ENCODE measurements at regions not wholly inside any gene's neighbourhood (a gene's known extent, or its start where the extent isn't known, plus 50 kb on each side); places are given as distances from the start of the nearest gene placed in this dataset.

GRCh38 chr2:19685731-19686130 is 216.1 kb downstream of the TTC32 start:
- no peak overlapping the region for H3K4me3 ChIP-seq (ENCODE audit: low read depth, low read length)
- TF ChIP-seq CTCF (IDR thresholded peaks at IDR 0.05; ENCODE audit: insufficient read depth, low read depth, low read length), result no peak
- no peak for DNase-seq (ENCODE audit: low read depth)

- TF ChIP-seq CTCF (IDR thresholded peaks at IDR 0.05; ENCODE audit: insufficient read depth, low read depth, low read length), result no peak
- no peak for DNase-seq (ENCODE audit: low read depth)
- no peak overlapping the region for H3K4me3 ChIP-seq (ENCODE audit: low read depth, low read length)
Observed at GRCh38 chr2:19684516-19684915, 217.3 kb downstream of the TTC32 start.

GRCh38 chr2:19683556-19683955 is 218.2 kb downstream of the TTC32 start:
- no peak for TF ChIP-seq CTCF (IDR thresholded peaks at IDR 0.05; ENCODE audit: insufficient read depth, low read depth, low read length)
- H3K4me3 ChIP-seq (ENCODE audit: low read depth, low read length), result no peak overlapping the region
- no peak for DNase-seq (ENCODE audit: low read depth)

- TF ChIP-seq CTCF (IDR thresholded peaks at IDR 0.05; ENCODE audit: insufficient read depth, low read depth, low read length), result no peak
- no peak overlapping the region for H3K4me3 ChIP-seq (ENCODE audit: low read depth, low read length)
- no peak for DNase-seq (ENCODE audit: low read depth)
Observed at GRCh38 chr2:19682493-19682892, 219.3 kb downstream of the TTC32 start.

- DNase-seq (ENCODE audit: low read depth), result no peak
- TF ChIP-seq CTCF (IDR thresholded peaks at IDR 0.05; ENCODE audit: insufficient read depth, low read depth, low read length), result no peak
- H3K4me3 ChIP-seq (ENCODE audit: low read depth, low read length), result no peak overlapping the region
Observed at GRCh38 chr2:19677825-19678518, 223.8 kb downstream of the TTC32 start.

- no peak for DNase-seq (ENCODE audit: low read depth)
- TF ChIP-seq CTCF (IDR thresholded peaks at IDR 0.05; ENCODE audit: insufficient read depth, low read depth, low read length), result no peak
- H3K4me3 ChIP-seq (ENCODE audit: low read depth, low read length), result no peak overlapping the region
Observed at GRCh38 chr2:19677215-19677777, 224.5 kb downstream of the TTC32 start.

- TF ChIP-seq CTCF (IDR thresholded peaks at IDR 0.05; ENCODE audit: insufficient read depth, low read depth, low read length), result no peak
- no peak overlapping the region for H3K4me3 ChIP-seq (ENCODE audit: low read depth, low read length)
- DNase-seq (ENCODE audit: low read depth), result no peak
Observed at GRCh38 chr2:19676770-19677169, 225.0 kb downstream of the TTC32 start.

All from fibroblast of villous mesenchyme (primary cell).